HepG2 (cell line): ENCODE measurements at regions not wholly inside any gene's neighbourhood (a gene's known extent, or its start where the extent isn't known, plus 50 kb on each side); places are given as distances from the start of the nearest gene placed in this dataset.

Experiments used
- ATAC-seq: fragments of 200-7000 bp; cut with Tn5 transposase; 3 replicates; pipeline ENCODE4 v1.9.1; 2020; ENCODE audit warnings: mild to moderate bottlenecking, moderate library complexity
- BruUV-seq: library from RNA; stranded (reverse); fragments of 400-500 nt; replicated peaks from 2 replicates; lab custom pipeline; 2021; lab: Mats Ljungman, UMichigan
- CTCF ChIA-PET: fragments of 300-600 bp; formaldehyde crosslinking; extraction: SDS; loops from one replicate; lab custom pipeline; 2021; ENCODE audit warnings: low total read pairs, inconsistent platforms, low intra/inter-chr PET ratio; lab: Yijun Ruan, JAX
- POLR2A ChIA-PET: fragments of 350-600 bp; sonication (Branson Sonifier 250); formaldehyde crosslinking; loops from one replicate; lab custom pipeline; 2020; ENCODE audit warnings: antibody characterized with exemption, inconsistent platforms; lab: Yijun Ruan, JAX
- DNase-seq: peaks from one replicate; pipeline ENCODE4 v3.0.0-alpha.2; 2015; ENCODE audit warnings: low spot score
- FAIRE-seq: peaks from 3 replicates; lab custom pipeline; 2011; peaks lifted over from hg19 to GRCh38; lab: Jason Lieb, UNC
- H2AFZ ChIP-seq: one replicate; pipeline ENCODE4 v1.6.1; 2011; ENCODE audit warnings: low read length, inconsistent platforms
- H3K27ac ChIP-seq: fragments of 300-600 bp; 3 replicates; pipeline ENCODE4 v1.8.0; 2011; ENCODE audit warnings: mixed run types, mild to moderate bottlenecking, mixed read lengths, low read length, inconsistent platforms; ENCODE audit not compliant: insufficient read depth; ENCODE audit errors: extremely low read length
- H3K27me3 ChIP-seq, 2 experiments: fragments of 200-600 bp in 1 of 2; 2 replicates in 1 of 2; 3 replicates in 1 of 2; pipeline versions ENCODE4 v1.6.0 to v1.8.0; 2011; ENCODE audit warnings: low read length in 2 of 2, mild to moderate bottlenecking in 2 of 2, moderate library complexity in 2 of 2, inconsistent platforms in 1 of 2; ENCODE audit not compliant: insufficient read depth in 2 of 2, control insufficient read depth in 1 of 2
- H3K36me3 ChIP-seq, 2 experiments: fragments of 200-600 bp in 1 of 2; replicated peaks in 1 of 2; 2 replicates in 1 of 2; 3 replicates in 1 of 2; pipeline versions ENCODE4 v1.5.1 to v1.8.0; 2011; ENCODE audit warnings: low read length in 2 of 2, inconsistent platforms in 1 of 2; ENCODE audit not compliant: insufficient read depth in 2 of 2, control insufficient read depth in 1 of 2
- H3K4me1 ChIP-seq: 2 replicates; pipeline ENCODE4 v1.5.1; 2012; ENCODE audit warnings: low read length, inconsistent platforms; ENCODE audit not compliant: insufficient read depth
- H3K4me2 ChIP-seq: 2 replicates; pipeline ENCODE4 v1.6.0; 2011; ENCODE audit warnings: low read depth, low read length, inconsistent platforms
- H3K4me3 ChIP-seq, 3 experiments: fragments of 200-600 bp in 1 of 3; sonication (generic), shearing (Covaris generic) in 1 of 3; replicated peaks in 1 of 3; 2 replicates each; pipeline ENCODE4 v1.5.1; 2011 to 2016; ENCODE audit warnings: low read length in 3 of 3, inconsistent platforms in 2 of 3, low read depth in 2 of 3, mild to moderate bottlenecking in 2 of 3, control low read depth in 1 of 3, mixed read lengths in 1 of 3; ENCODE audit not compliant: insufficient read depth in 1 of 3
- H3K79me2 ChIP-seq: one replicate; pipeline ENCODE4 v1.6.1; 2011; ENCODE audit warnings: low read length, inconsistent platforms; ENCODE audit not compliant: insufficient read depth
- H3K9ac ChIP-seq: 2 replicates; pipeline ENCODE4 v1.6.0; 2011; ENCODE audit warnings: mild to moderate bottlenecking, low read depth, low read length, inconsistent platforms; ENCODE audit not compliant: insufficient read depth
- H3K9me3 ChIP-seq: 2 replicates; pipeline ENCODE4 v1.5.1; 2012; ENCODE audit warnings: mild to moderate bottlenecking, low read length
- H4K20me1 ChIP-seq: 2 replicates; pipeline ENCODE4 v1.6.0; 2011; ENCODE audit warnings: inconsistent platforms, mild to moderate bottlenecking, low read length, moderate library complexity; ENCODE audit not compliant: insufficient read depth
- BHLHE40 ChIP-seq: IDR thresholded peaks from 2 replicates; pipeline ENCODE4 v1.6.1; 2011; ENCODE audit warnings: low read length, improper control_type of control experiment
- FOXO1 ChIP-seq: sonication (generic); formaldehyde crosslinking; IDR thresholded peaks from 2 replicates; pipeline ENCODE4 v1.4.0; 2020; ENCODE audit warnings: missing genetic modification reagents
- FOXP4 ChIP-seq: sonication (generic); formaldehyde crosslinking; IDR thresholded peaks from 2 replicates; pipeline ENCODE4 v1.4.0; 2020; ENCODE audit warnings: missing genetic modification reagents
- HNF4G ChIP-seq, 2 experiments: sonication (generic) in 1 of 2; formaldehyde crosslinking in 1 of 2; IDR thresholded peaks; 2 replicates each; pipeline versions ENCODE4 v1.4.0 to v1.6.1; 2011 to 2020; ENCODE audit warnings: borderline replicate concordance in 2 of 2, low read depth in 2 of 2, mild to moderate bottlenecking in 2 of 2, low read length in 1 of 2, missing genetic modification reagents in 1 of 2, moderate library complexity in 1 of 2
- JUND ChIP-seq: sonication (generic); formaldehyde crosslinking; IDR thresholded peaks from 2 replicates; pipeline ENCODE4 v1.8.0; 2022; ENCODE audit warnings: mild to moderate bottlenecking, missing genetic modification reagents
- KIAA2018 ChIP-seq: sonication (generic); formaldehyde crosslinking; IDR thresholded peaks from 2 replicates; pipeline ENCODE4 v1.5.0; 2020; ENCODE audit warnings: mild to moderate bottlenecking, missing genetic modification reagents, borderline replicate concordance
- RFX1 ChIP-seq: fragments of 450-650 bp; IDR thresholded peaks from 2 replicates; pipeline ENCODE4 v1.6.1; 2017
- TBX2 ChIP-seq: sonication (generic); formaldehyde crosslinking; IDR thresholded peaks from 2 replicates; pipeline ENCODE4 v1.5.0; 2020; ENCODE audit warnings: missing genetic modification reagents, mild to moderate bottlenecking, borderline replicate concordance
- ZBTB39 ChIP-seq: sonication (generic); formaldehyde crosslinking; IDR thresholded peaks from 2 replicates; pipeline ENCODE4 v1.5.0; 2020; ENCODE audit warnings: missing genetic modification reagents
- ZFP90 ChIP-seq: sonication (generic); formaldehyde crosslinking; IDR thresholded peaks from 2 replicates; pipeline ENCODE4 v1.8.0; 2022; ENCODE audit warnings: missing genetic modification reagents, mild to moderate bottlenecking, inconsistent platforms, borderline replicate concordance
- ZNF510 ChIP-seq: sonication (generic); formaldehyde crosslinking; IDR thresholded peaks from 2 replicates; pipeline ENCODE4 v1.4.0; 2020; ENCODE audit warnings: low read depth, mild to moderate bottlenecking, missing genetic modification reagents
- ZNF7 ChIP-seq: IDR thresholded peaks from 2 replicates; pipeline ENCODE4 v1.6.1; 2016; ENCODE audit warnings: missing biosample characterization, missing genetic modification reagents
- WGBS: methylation state at CpG from one replicate; pipeline ENCODE4 v1.1.6; 2017; ENCODE audit warnings: low lambda C conversion rate; 5-methylcytosine and 5-hydroxymethylcytosine counted together
- in situ Hi-C: cut with HindIII; loops from 2 replicates; pipeline ENCODE4 v1.10.0; 2017; ENCODE audit warnings: low pct_unique_long_range_greater_than_20kb; ENCODE audit not compliant: extremely low pct_ligation_motif_present
- intact Hi-C: fragments of 100-400 bp; cut with micrococcal nuclease; formaldehyde crosslinking; loops from one replicate; pipeline ENCODE4 v1.10.0; 2022; ENCODE audit not compliant: unreplicated experiment

GRCh38 chr13:80684217-80684991 lies 343.5 kb upstream of the SPRY2 start:
- FAIRE-seq (no peak), ATAC-seq (no peak), DNase-seq (no peak)
- no peaks in the 10 kb centered on the region for H3K27me3 ChIP-seq
- H3K9ac ChIP-seq = no peak overlapping the region
- no peak overlapping the region for H3K27ac ChIP-seq
- H3K9me3 ChIP-seq = peaks cover 72% of the 10 kb centered on the region
- no TSS peak for BruUV-seq
- H3K4me1 ChIP-seq = no peaks in the 10 kb centered on the region
- no peak overlapping the region for H2AFZ ChIP-seq
- ChIA-PET CTCF (no interaction called here), POLR2A (no interaction called here)
- H3K4me3 ChIP-seq = no peak overlapping the region
- WGBS = 40% methylated on average over 2 of the region's 2 CpGs
- intact Hi-C loops (no loop called here), in situ Hi-C loops (no loop called here)
- H3K36me3 ChIP-seq = no peaks in the 10 kb centered on the region
- no peaks in the 10 kb centered on the region for H3K79me2 ChIP-seq
- no peaks in the 10 kb centered on the region for H4K20me1 ChIP-seq
- H3K4me2 ChIP-seq = no peak overlapping the region
- no peak for TF ChIP-seq ZBTB39
- TF ChIP-seq ZFP90 (CRISPR knock-in tag) = no peak
- no peak for TF ChIP-seq ZNF7
- TF ChIP-seq HNF4G (IDR thresholded peaks at IDR 0.05; ENCODE audit: borderline replicate concordance, low read depth, low read length) = no peak
- TF ChIP-seq HNF4G (CRISPR knock-in tag; IDR thresholded peaks at IDR 0.05; ENCODE audit: borderline replicate concordance, low read depth) = no peak
- no peak for TF ChIP-seq JUND
- TF ChIP-seq KIAA2018 = no peak
- no peak for TF ChIP-seq RFX1
- no peak for TF ChIP-seq TBX2 (CRISPR knock-in tag)
- TF ChIP-seq ZNF510 (CRISPR knock-in tag) = no peak
- no peak for TF ChIP-seq FOXO1 (CRISPR knock-in tag)
- no peak for TF ChIP-seq FOXP4 (CRISPR knock-in tag)
- TF ChIP-seq BHLHE40 = no peak
